MM.1S (cell line): ENCODE measurements at regions not wholly inside any gene's neighbourhood (a gene's known extent, or its start where the extent isn't known, plus 50 kb on each side); places are given as distances from the start of the nearest gene placed in this dataset.

ENCODE experiments used
- CTCF ChIP-seq: fragments of 300-600 bp; sonication (generic); IDR thresholded peaks from 2 replicates; pipeline ENCODE4 v1.5.1; 2016; ENCODE audit warnings: antibody characterized with exemption, low read length, mixed read lengths
- EZH2phosphoT487 ChIP-seq: fragments of 300-600 bp; sonication (generic); IDR thresholded peaks from 2 replicates; pipeline ENCODE4 v1.6.1; 2018; ENCODE audit warnings: antibody characterized with exemption, low read length

GRCh38 chr1:178619042-178619927 is 105.8 kb upstream of the RALGPS2 start:
- TF ChIP-seq EZH2phosphoT487 = no peak
- no peak for TF ChIP-seq CTCF
